Hematopoietic multipotent progenitor cell (in vitro differentiated cells): ENCODE measurements at regions not wholly inside any gene's neighbourhood (a gene's known extent, or its start where the extent isn't known, plus 50 kb on each side); places are given as distances from the start of the nearest gene placed in this dataset.
A peak's percentile ranks its signal among the peaks of the same experiment; 100 is the strongest.

Experiments used
- DNase-seq, 3 donors: peaks; one replicate each; pipeline ENCODE4 v3.0.0-alpha.2; 2011 to 2015; ENCODE audit warnings: low read depth in 2 of 3, low spot score in 2 of 3

GRCh38 chr17:55668312-55668920 lies 54.2 kb downstream of the TMEM100 start:
- DNase-seq = no peak

GRCh38 chr17:55666806-55667205 lies 55.9 kb downstream of the TMEM100 start:
- no peak for DNase-seq

- peak in 1 of 3 donors; percentile 33 for DNase-seq
These were observed 58.4 kb downstream of the TMEM100 start for GRCh38 chr17:55664287-55664686.

- no peak for DNase-seq
These were observed 59.3 kb downstream of the TMEM100 start for GRCh38 chr17:55663400-55663799.

GRCh38 chr17:55661963-55662834 lies 60.5 kb downstream of the TMEM100 start:
- DNase-seq = no peak

- no peak for DNase-seq
These were observed 61.4 kb downstream of the TMEM100 start for GRCh38 chr17:55661256-55661758.

GRCh38 chr17:55660178-55660886 lies 62.3 kb downstream of the TMEM100 start:
- DNase-seq = no peak

- no peak for DNase-seq
These were observed 63.0 kb downstream of the TMEM100 start for GRCh38 chr17:55659661-55660060.

- no peak for DNase-seq
These were observed 66.9 kb downstream of the TMEM100 start for GRCh38 chr17:55655777-55656176.

GRCh38 chr17:55654821-55655220 lies 67.8 kb downstream of the TMEM100 start:
- DNase-seq = no peak

GRCh38 chr17:55654022-55654421 lies 68.6 kb downstream of the TMEM100 start:
- no peak for DNase-seq

- no peak for DNase-seq
These were observed 69.8 kb downstream of the TMEM100 start for GRCh38 chr17:55652825-55653224.

- no peak for DNase-seq
These were observed 70.4 kb downstream of the TMEM100 start for GRCh38 chr17:55652114-55652823.

- DNase-seq = no peak
These were observed 72.6 kb downstream of the TMEM100 start for GRCh38 chr17:55649957-55650597.

GRCh38 chr17:55648086-55648485 lies 74.6 kb downstream of the TMEM100 start:
- DNase-seq = no peak

GRCh38 chr17:55645361-55645760 lies 77.3 kb downstream of the TMEM100 start:
- DNase-seq = no peak

GRCh38 chr17:55644346-55644745 lies 78.3 kb downstream of the TMEM100 start:
- DNase-seq = no peak

- no peak for DNase-seq
These were observed 79.9 kb downstream of the TMEM100 start for GRCh38 chr17:55642741-55643140.

GRCh38 chr17:55641676-55642081 lies 81.0 kb downstream of the TMEM100 start:
- peak in 2 of 3 donors; percentile 18 to 56 for DNase-seq

- no peak for DNase-seq
These were observed 83.6 kb downstream of the TMEM100 start for GRCh38 chr17:55639096-55639495.
